Thyroid gland (tissue), 4 donors: ENCODE measurements at regions not wholly inside any gene's neighbourhood (a gene's known extent, or its start where the extent isn't known, plus 50 kb on each side); places are given as distances from the start of the nearest gene placed in this dataset.

Experiments used
- DNase-seq, 2 donors: peaks; one replicate each; pipeline ENCODE4 v3.0.0-alpha.2; 2019
- H3K27ac ChIP-seq, 3 donors: fragments of 200-600 bp; sonication (generic); 1 replicate in 2 of 3; 2 replicates in 1 of 3; pipeline ENCODE4 v1.5.1; 2016 to 2019; ENCODE audit warnings: mild to moderate bottlenecking in 1 of 3, moderate library complexity in 1 of 3
- H3K27me3 ChIP-seq: fragments of 200-600 bp; sonication (generic); one replicate; pipeline ENCODE4 v1.5.1; 2019
- H3K36me3 ChIP-seq, 2 donors: fragments of 200-600 bp; sonication (generic); one replicate each; pipeline ENCODE4 v1.5.1; 2016 to 2019
- H3K4me1 ChIP-seq, 2 donors: fragments of 200-600 bp; sonication (generic); one replicate each; pipeline ENCODE4 v1.5.1; 2017 to 2019
- H3K4me3 ChIP-seq, 3 donors: fragments of 200-600 bp; sonication (generic); replicated peaks in 1 of 3; 1 replicate in 2 of 3; 2 replicates in 1 of 3; pipeline ENCODE4 v1.5.1; 2016; ENCODE audit warnings: mild to moderate bottlenecking in 1 of 3
- H3K9me3 ChIP-seq: fragments of 200-600 bp; sonication (generic); one replicate; pipeline ENCODE4 v1.5.1; 2017
- CTCF ChIP-seq, 6 experiments: fragments of 200-600 bp in 3 of 6; fragments of 450-650 bp in 3 of 6; sonication (generic) in 3 of 6; IDR thresholded peaks; one replicate each; pipeline ENCODE4 v1.5.1; 2016 to 2019; ENCODE audit warnings: antibody characterized with exemption in 6 of 6, mild to moderate bottlenecking in 2 of 6, inconsistent platforms in 1 of 6, moderate library complexity in 1 of 6
- POLR2A ChIP-seq, 2 donors: fragments of 450-650 bp; IDR thresholded peaks; one replicate each; pipeline ENCODE4 v1.6.1; 2017; ENCODE audit warnings: antibody characterized with exemption in 2 of 2, mild to moderate bottlenecking in 2 of 2, moderate library complexity in 1 of 2
- WGBS, 2 donors: methylation state at CpG; one replicate each; pipeline ENCODE4 v1.1.5; 2017; 5-methylcytosine and 5-hydroxymethylcytosine counted together
- intact Hi-C: fragments of 100-400 bp; cut with DNase I; formaldehyde crosslinking; loops from one replicate; pipeline ENCODE4 v1.15.1; 2023

- H3K4me1 ChIP-seq: no peaks in the 10 kb centered on the region
- H3K27ac ChIP-seq: no peak overlapping the region
- H3K27me3 ChIP-seq: no peaks in the 10 kb centered on the region
- WGBS, 2 donors: 95 to 99% methylated on average over 3 of the region's 3 CpGs
- H3K4me3 ChIP-seq: no peak overlapping the region
- no peak for DNase-seq
- H3K36me3 ChIP-seq: no peaks in the 10 kb centered on the region
- no peak for TF ChIP-seq POLR2A (IDR thresholded peaks at IDR 0.05)
- TF ChIP-seq CTCF (IDR thresholded peaks at IDR 0.05): no peak
- intact Hi-C loops: no loop called here
- H3K9me3 ChIP-seq: no peaks in the 10 kb centered on the region
Observed at GRCh38 chr6:16048221-16048620, 80.7 kb upstream of the MYLIP start.

GRCh38 chr6:16047435-16047990, 81.4 kb upstream of the MYLIP start:
- no peak for TF ChIP-seq CTCF (IDR thresholded peaks at IDR 0.05)
- TF ChIP-seq POLR2A (IDR thresholded peaks at IDR 0.05): no peak
- Histone ChIP-seq H3K27ac (no peak overlapping the region), H3K4me3 (no peak overlapping the region), H3K4me1 (no peaks in the 10 kb centered on the region), H3K9me3 (no peaks in the 10 kb centered on the region), H3K36me3 (no peaks in the 10 kb centered on the region), H3K27me3 (no peaks in the 10 kb centered on the region)
- DNase-seq: no peak
- WGBS, 2 donors: 86 to 97% methylated on average over 2 of the region's 2 CpGs
- intact Hi-C loops: no loop called here

- no peak overlapping the region for H3K4me3 ChIP-seq
- H3K27ac ChIP-seq: no peak overlapping the region
- DNase-seq: no peak
- intact Hi-C loops: no loop called here
- H3K9me3 ChIP-seq: no peaks in the 10 kb centered on the region
- H3K27me3 ChIP-seq: no peaks in the 10 kb centered on the region
- WGBS, 2 donors: 67% methylated on average over 4 of the region's 4 CpGs
- TF ChIP-seq POLR2A (IDR thresholded peaks at IDR 0.05) (no peak), CTCF (IDR thresholded peaks at IDR 0.05) (no peak)
- no peaks in the 10 kb centered on the region for H3K4me1 ChIP-seq
- no peaks in the 10 kb centered on the region for H3K36me3 ChIP-seq
Observed at GRCh38 chr6:16045238-16045637, 83.6 kb upstream of the MYLIP start.

- DNase-seq: no peak
- H3K27me3 ChIP-seq: no peaks in the 10 kb centered on the region
- WGBS, 2 donors: 78 to 93% methylated on average over 2 of the region's 2 CpGs
- H3K4me3 ChIP-seq: no peak overlapping the region
- intact Hi-C loops: no loop called here
- no peaks in the 10 kb centered on the region for H3K4me1 ChIP-seq
- no peak overlapping the region for H3K27ac ChIP-seq
- H3K9me3 ChIP-seq: no peaks in the 10 kb centered on the region
- TF ChIP-seq POLR2A (IDR thresholded peaks at IDR 0.05) (no peak), CTCF (IDR thresholded peaks at IDR 0.05) (no peak)
- no peaks in the 10 kb centered on the region for H3K36me3 ChIP-seq
Observed at GRCh38 chr6:16044211-16044643, 84.7 kb upstream of the MYLIP start.

- no peaks in the 10 kb centered on the region for H3K36me3 ChIP-seq
- 79 to 80% methylated on average over 5 of the region's 5 CpGs for WGBS, 2 donors
- H3K27me3 ChIP-seq: no peaks in the 10 kb centered on the region
- H3K4me1 ChIP-seq: no peaks in the 10 kb centered on the region
- intact Hi-C loops: no loop called here
- no peak for TF ChIP-seq CTCF (IDR thresholded peaks at IDR 0.05)
- no peaks in the 10 kb centered on the region for H3K9me3 ChIP-seq
- no peak overlapping the region for H3K27ac ChIP-seq
- no peak for DNase-seq
- H3K4me3 ChIP-seq: no peak overlapping the region
Observed at GRCh38 chr6:16043171-16044135, 85.4 kb upstream of the MYLIP start.
